T-helper 17 cell (primary cell): ENCODE measurements at regions not wholly inside any gene's neighbourhood (a gene's known extent, or its start where the extent isn't known, plus 50 kb on each side); places are given as distances from the start of the nearest gene placed in this dataset.

Experiments used
- ATAC-seq: fragments of 150-1000 bp; cut with Tn5 transposase; 2 replicates; pipeline ENCODE4 v1.10.0; 2021; ENCODE audit warnings: mild to moderate bottlenecking, moderate library complexity
- DNase-seq, 3 donors: peaks; one replicate each; pipeline versions ENCODE4 v3.0.0 to v3.0.0-alpha.2; 2020 to 2021
- H3K9me3 ChIP-seq: one replicate; pipeline ENCODE4 v1.7.0; 2013; ENCODE audit warnings: low read length, mild to moderate bottlenecking; ENCODE audit not compliant: control insufficient read depth, poor library complexity, severe bottlenecking
- H3K27ac Mint-ChIP-seq: one replicate; pipeline ENCODE4 v1.8.0; 2022; ENCODE audit warnings: mild to moderate bottlenecking, moderate library complexity, mixed read lengths
- H3K27me3 Mint-ChIP-seq: one replicate; pipeline ENCODE4 v1.8.0; 2022; ENCODE audit warnings: mixed read lengths
- H3K36me3 Mint-ChIP-seq: one replicate; pipeline ENCODE4 v1.8.0; 2022; ENCODE audit warnings: low read depth, mixed read lengths
- H3K4me1 Mint-ChIP-seq: one replicate; pipeline ENCODE4 v1.8.0; 2022; ENCODE audit warnings: mild to moderate bottlenecking, mixed read lengths
- H3K4me3 Mint-ChIP-seq: one replicate; pipeline ENCODE4 v1.8.0; 2022; ENCODE audit warnings: mild to moderate bottlenecking, moderate library complexity, mixed read lengths

DNA sequence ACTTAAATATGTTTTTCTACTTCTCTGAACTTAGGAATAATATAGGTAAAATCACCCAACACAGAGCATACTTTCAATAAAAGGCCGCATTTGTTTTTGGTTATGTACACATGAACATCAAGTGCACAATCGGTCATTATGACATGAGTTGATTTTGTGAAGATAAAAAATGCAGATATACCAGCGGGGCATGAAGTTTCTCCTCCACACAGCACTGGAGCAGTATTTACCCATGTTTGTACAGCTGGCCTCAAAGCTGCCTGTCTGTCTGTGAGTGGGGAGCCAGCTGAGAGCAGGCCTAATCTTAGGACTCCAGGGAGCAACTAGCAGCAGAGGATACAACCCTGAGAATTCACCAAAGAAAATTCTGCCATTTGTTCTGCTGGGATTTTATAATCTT lies 206.5 kb downstream of the TPBG start:
- H3K27me3 Mint-ChIP-seq: no peaks in the 10 kb centered on the region
- no peak for DNase-seq
- H3K9me3 ChIP-seq: no peaks in the 10 kb centered on the region
- no peaks in the 10 kb centered on the region for H3K36me3 Mint-ChIP-seq
- no peaks in the 10 kb centered on the region for H3K4me1 Mint-ChIP-seq
- ATAC-seq: no peak
- no peak overlapping the region for H3K27ac Mint-ChIP-seq
- H3K4me3 Mint-ChIP-seq: no peak overlapping the region

DNA sequence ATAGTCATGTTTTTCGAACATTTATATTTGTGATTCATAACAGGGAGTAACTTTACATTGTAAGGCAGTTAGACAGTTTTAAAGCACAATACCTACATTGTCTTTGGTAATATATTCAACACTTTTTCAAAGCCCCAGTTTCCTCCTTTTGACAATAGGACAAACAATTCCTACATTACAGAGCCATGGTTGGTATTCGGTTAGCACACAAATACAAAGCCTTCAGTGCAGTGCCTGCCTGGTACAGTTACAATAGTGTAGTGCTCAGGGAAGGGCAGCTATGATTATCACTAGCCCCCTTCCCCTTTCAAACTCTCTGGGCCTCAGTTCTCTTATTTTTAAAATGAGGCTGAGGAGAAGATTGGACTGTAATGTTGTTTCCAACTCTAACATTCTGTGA lies 207.8 kb downstream of the TPBG start:
- no peak overlapping the region for H3K4me3 Mint-ChIP-seq
- no peak overlapping the region for H3K27ac Mint-ChIP-seq
- H3K4me1 Mint-ChIP-seq: no peaks in the 10 kb centered on the region
- H3K36me3 Mint-ChIP-seq: no peaks in the 10 kb centered on the region
- H3K9me3 ChIP-seq: no peaks in the 10 kb centered on the region
- H3K27me3 Mint-ChIP-seq: no peaks in the 10 kb centered on the region
- ATAC-seq (no peak), DNase-seq (no peak)

DNA sequence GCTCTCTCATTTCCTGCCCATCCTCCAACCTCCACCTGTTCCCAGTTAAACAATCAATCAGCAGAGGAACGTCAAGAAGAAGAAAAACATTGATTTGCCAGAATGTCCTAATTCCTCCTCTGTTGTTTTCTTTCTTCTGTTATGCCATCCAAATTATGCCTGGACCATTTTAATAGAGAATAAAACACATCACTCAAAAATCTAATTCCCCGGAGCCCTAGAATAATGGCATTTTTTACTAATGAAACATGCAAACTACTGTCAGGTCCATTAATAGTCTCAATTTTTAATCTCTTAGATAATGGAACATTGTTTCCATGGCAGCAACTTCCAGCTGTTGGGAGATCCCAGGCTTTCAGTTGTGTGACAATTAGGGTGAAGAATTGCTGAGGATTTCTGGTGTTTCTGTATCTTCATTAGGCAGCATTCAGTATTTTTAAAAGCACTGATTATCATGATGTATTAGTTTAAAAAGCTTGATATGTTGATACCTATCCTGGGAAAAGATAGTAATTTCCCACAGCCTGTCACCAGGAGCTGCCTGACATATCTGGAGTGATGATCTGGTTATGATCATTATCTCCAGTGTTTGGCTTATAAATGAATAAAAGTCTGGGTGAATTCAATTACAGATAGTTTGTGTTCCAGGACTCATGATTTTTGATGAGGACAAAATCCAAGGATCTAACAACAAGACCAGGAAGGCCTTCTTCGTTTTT lies 209.8 kb downstream of the TPBG start:
- no peaks in the 10 kb centered on the region for H3K9me3 ChIP-seq
- Mint-ChIP-seq H3K27ac (no peak overlapping the region), H3K4me3 (no peak overlapping the region), H3K4me1 (no peaks in the 10 kb centered on the region), H3K27me3 (no peaks in the 10 kb centered on the region), H3K36me3 (no peaks in the 10 kb centered on the region)
- DNase-seq (no peak), ATAC-seq (no peak)

DNA sequence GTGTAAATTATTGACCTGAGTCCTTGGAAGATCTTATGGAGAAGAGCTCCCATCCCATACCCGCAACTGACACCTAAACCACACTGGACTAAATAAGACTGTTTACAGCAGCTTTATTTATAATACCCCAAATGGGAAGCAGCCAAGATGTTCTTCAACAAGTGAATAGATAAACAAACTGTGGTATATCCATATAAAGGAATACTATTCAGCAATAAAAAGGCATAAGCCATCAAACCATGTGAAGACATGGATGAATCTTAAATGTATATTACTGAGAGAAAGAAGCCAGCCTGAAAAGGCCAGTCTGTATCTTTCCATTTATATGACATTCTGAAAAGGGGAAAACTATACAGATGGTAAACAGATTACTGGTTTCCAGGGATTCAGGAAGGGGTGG lies 212.7 kb downstream of the TPBG start:
- Mint-ChIP-seq H3K4me3 (no peak overlapping the region), H3K36me3 (no peaks in the 10 kb centered on the region), H3K4me1 (no peaks in the 10 kb centered on the region), H3K27ac (no peak overlapping the region), H3K27me3 (peaks cover 6% of the 10 kb centered on the region)
- DNase-seq: no peak
- ATAC-seq: no peak
- no peaks in the 10 kb centered on the region for H3K9me3 ChIP-seq

DNA sequence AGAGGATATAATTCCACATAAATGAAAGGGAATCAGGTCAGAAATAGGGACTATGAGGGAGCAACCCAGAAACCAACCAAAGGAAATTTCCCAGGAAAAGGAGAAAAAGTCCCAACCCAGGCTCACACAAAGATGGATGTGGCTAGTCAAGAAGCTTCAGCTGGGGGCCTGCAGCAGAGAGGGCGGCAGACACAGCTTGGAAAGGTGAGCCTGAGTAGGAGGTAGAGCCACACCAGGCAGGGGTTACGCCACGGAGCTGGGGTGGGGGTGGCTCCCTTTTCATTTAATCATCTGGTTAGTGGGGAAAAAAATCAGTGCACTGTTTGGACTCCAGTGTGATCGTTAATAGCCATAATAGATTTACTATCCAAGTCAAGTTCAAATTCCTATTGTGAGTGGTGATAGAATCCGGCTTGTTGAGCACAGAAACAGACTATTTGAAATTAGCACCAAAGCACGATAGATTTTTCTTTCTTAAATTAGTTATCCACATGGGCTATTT lies 220.6 kb downstream of the TPBG start:
- DNase-seq: no peak
- Mint-ChIP-seq H3K36me3 (no peaks in the 10 kb centered on the region), H3K27me3 (peaks cover 45% of the 10 kb centered on the region), H3K4me3 (no peak overlapping the region), H3K4me1 (peaks cover 8% of the 10 kb centered on the region), H3K27ac (no peak overlapping the region)
- no peak for ATAC-seq
- no peaks in the 10 kb centered on the region for H3K9me3 ChIP-seq

DNA sequence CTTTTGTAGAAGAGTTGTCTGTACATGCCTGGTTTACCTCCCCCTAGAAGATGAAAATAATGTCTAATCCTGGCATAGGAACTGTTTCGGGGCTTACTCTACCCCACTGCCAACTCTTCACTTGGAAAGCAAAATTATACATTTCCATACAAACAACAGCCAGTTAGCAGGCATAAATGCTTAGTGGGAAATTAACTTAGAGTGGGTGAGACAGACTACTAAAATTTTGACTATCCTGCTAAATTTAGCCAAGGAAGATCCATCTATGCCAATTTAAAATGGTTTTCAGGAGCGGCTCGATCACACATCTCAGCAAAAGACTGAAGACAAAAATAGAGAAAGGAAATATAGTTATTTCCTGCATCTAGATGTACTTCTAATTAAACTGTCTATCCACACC lies 221.2 kb downstream of the TPBG start:
- H3K27ac Mint-ChIP-seq: no peak overlapping the region
- H3K27me3 Mint-ChIP-seq: peaks cover 45% of the 10 kb centered on the region
- DNase-seq (no peak), ATAC-seq (no peak)
- no peak overlapping the region for H3K4me3 Mint-ChIP-seq
- no peaks in the 10 kb centered on the region for H3K36me3 Mint-ChIP-seq
- peaks cover 12% of the 10 kb centered on the region for H3K4me1 Mint-ChIP-seq
- no peaks in the 10 kb centered on the region for H3K9me3 ChIP-seq

DNA sequence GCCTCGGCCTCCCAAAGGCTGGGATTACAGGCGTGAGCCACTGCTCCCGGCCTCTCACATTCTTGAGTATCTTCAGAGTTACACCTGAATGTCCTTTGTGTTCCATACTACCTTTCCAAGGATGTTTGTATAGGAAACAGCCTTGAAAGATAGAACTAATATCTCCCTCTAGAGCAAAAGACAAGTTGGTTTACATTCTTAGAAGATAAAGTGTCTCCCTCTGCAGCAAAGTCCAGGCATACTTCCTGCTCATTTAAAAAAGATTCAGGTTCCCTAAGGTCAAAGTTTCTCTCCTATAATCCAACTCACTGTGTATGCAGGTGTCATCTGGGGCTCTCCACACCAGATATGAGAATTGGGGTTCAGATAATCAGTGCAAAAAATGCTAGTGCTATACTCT lies 224.4 kb downstream of the TPBG start:
- ATAC-seq (no peak), DNase-seq (no peak)
- Mint-ChIP-seq H3K4me1 (peaks cover 12% of the 10 kb centered on the region), H3K27me3 (peaks cover 27% of the 10 kb centered on the region), H3K36me3 (no peaks in the 10 kb centered on the region), H3K27ac (no peak overlapping the region), H3K4me3 (no peak overlapping the region)
- H3K9me3 ChIP-seq: no peaks in the 10 kb centered on the region

DNA sequence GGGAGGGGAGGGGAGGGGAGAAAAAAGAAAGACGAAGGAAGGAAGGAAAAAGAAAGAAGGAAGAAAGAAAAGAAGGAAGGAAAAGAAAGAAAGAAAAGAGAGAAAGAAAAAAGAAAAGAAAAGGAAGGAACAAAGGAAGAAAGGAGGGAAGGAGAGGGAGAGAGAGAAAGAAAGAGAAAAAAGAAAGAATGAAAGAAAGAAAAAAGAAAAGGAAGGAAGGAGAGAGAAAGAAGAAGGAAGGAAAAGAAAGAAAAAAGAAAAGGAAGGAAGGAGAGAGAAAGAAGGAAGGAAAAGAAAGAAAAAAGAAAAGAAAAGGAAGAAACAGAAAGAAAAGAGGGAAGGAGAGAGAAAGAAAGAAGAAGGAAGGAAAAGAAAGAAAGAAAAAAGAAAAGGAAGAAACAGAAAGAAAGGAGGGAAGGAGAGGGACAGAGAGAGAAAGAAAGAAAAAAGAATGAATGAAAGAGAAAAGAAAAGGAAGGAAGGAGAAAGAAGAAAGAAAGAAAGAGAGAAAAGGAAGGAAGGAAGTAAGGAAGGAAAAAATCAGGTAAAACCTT lies 225.3 kb downstream of the TPBG start:
- Mint-ChIP-seq H3K27me3 (peaks cover 18% of the 10 kb centered on the region), H3K27ac (no peak overlapping the region)

DNA sequence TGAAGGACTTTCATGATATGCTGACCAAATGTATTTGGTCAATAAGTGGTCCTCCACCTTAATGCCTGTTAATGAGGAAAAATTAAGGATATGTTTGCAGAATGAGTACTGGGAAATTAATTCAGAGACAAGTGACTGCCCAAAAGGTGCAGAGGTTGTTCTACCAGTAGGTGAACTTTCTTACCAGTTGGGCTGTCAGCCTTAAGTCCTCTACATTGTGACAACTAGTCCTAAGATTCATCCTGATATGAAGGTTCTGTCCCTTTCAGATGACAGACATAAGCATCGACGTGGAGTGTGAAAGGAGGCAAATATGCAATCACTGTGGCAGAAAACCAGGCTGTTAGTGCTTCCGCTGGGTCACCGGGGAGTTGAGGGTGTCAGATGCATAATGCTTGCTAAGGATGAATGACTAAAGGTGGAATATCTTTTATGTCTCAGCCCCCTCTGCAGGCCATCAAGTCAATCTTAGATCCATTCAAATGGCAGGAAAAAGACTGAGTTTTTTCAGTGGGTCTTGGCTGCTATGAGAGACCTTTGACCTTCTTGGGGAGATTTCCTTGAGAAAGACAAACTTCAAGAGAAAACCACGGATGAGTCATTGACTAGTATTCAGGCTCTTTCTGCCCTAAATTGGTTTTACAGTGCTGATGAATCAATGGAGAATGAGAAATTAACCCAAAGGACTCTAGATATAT lies 226.0 kb downstream of the TPBG start:
- Mint-ChIP-seq H3K36me3 (no peaks in the 10 kb centered on the region), H3K4me3 (no peak overlapping the region)

More for the DNA sequence above, 225.3 kb downstream of the TPBG start:
- no peak for ATAC-seq
- Mint-ChIP-seq H3K36me3 (no peaks in the 10 kb centered on the region), H3K4me3 (no peak overlapping the region), H3K4me1 (peaks cover 12% of the 10 kb centered on the region)
- no peaks in the 10 kb centered on the region for H3K9me3 ChIP-seq
- no peak for DNase-seq

DNA sequence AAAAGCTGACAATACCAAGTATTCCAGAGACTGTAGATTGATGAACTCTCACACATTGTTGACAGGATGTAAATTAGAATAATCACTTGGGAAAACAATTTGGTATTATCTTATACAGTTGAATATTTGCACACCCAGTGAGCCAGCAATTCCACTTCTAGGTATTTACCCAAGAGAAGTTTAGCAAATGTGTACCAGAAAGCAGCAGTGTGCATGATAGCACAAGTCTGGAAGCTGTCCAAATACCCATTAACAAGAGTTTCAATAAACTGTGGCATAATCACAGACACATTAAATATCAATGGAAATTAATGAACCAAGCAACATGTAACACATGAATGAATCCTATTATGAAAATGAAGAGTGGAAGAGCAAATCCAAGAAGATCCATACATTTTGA lies 233.6 kb downstream of the TPBG start:
- DNase-seq (no peak), ATAC-seq (no peak)
- Mint-ChIP-seq H3K36me3 (no peaks in the 10 kb centered on the region), H3K27me3 (peaks cover 4% of the 10 kb centered on the region), H3K27ac (no peak overlapping the region), H3K4me3 (peak overlapping the region; percentile 49), H3K4me1 (no peaks in the 10 kb centered on the region)
- H3K9me3 ChIP-seq: no peaks in the 10 kb centered on the region

More for the DNA sequence above, 226.0 kb downstream of the TPBG start:
- no peak overlapping the region for H3K27ac Mint-ChIP-seq
- H3K27me3 Mint-ChIP-seq: peaks cover 11% of the 10 kb centered on the region
- H3K9me3 ChIP-seq: no peaks in the 10 kb centered on the region
- ATAC-seq (peak; percentile 48), DNase-seq (no peak)
- H3K4me1 Mint-ChIP-seq: peaks cover 12% of the 10 kb centered on the region

DNA sequence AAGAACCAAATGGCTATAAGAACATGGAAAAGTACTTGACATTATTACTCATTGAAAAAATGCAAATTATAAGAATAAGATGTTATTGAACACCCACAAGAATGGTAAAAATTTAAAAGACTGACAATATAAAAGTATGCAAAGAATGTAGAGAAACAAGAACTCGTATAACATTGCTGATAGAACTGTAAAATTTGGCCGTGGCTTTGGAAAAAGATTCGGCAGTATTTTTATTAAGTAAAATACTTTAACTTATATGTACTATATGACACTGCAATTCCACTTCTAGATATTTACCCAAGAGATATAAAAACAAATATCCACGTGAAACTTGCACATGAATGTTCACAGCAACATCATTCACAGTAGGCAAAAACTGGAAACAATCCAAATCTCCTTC lies 239.2 kb downstream of the TPBG start:
- DNase-seq: no peak
- H3K4me3 Mint-ChIP-seq: no peak overlapping the region
- H3K27me3 Mint-ChIP-seq: peaks cover 8% of the 10 kb centered on the region
- no peaks in the 10 kb centered on the region for H3K9me3 ChIP-seq
- no peaks in the 10 kb centered on the region for H3K36me3 Mint-ChIP-seq
- H3K27ac Mint-ChIP-seq: no peak overlapping the region
- no peaks in the 10 kb centered on the region for H3K4me1 Mint-ChIP-seq
- no peak for ATAC-seq

DNA sequence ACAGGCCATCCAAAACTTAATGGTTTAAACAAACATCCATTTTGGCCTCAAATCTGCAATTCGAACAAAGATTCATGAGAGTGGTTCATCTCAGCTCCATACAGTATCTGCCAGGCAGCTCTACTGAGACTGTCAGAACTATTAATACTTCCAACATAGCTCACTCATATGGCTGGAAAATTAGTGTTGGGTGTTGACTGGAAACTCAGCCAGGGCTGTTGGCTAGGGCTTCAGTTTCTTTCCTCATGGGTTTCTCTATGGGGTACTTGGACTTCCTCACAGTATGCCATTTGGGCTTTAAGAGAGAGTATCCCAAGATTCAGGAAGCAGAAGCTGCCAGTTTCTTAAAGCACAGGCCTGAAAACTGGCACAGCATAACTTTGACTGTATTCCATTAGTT lies 240.3 kb downstream of the TPBG start:
- Mint-ChIP-seq H3K36me3 (no peaks in the 10 kb centered on the region), H3K27ac (no peak overlapping the region), H3K27me3 (peaks cover 8% of the 10 kb centered on the region), H3K4me3 (no peak overlapping the region), H3K4me1 (no peaks in the 10 kb centered on the region)
- ATAC-seq: no peak
- DNase-seq: no peak
- no peaks in the 10 kb centered on the region for H3K9me3 ChIP-seq

DNA sequence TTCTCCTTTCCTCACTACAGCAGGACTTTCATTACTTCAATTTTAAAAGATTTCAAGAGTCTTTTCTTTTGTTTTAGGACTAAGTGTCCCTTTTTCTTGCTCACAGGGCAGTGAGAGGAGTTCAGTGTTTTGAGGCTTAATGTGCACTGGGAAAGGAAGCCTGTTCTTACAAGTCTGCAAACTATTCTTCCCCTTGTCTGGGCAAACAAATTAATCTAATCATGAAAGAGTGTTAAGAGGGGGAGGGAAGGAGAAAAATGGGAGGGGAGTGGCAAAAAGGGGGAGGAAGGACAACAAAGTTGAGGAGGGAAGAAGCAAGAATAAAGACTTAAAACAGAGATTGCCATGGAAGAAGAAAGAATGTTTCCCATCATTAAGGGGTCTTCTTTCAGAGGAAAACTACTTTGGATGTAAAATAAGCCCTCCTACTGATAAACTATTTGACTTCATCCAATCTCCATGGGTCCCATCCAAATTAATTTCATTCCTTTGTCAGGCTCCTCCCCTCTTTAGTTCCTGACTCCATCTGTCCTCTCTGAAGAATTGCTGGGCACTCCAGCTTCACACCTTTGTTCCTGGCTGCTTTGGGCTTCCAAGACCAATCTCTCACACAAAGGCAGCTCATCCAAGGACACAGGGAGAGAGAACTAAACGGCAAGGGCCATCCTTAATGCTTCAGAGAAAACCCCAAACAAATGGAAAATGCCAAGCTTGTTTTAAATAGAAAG lies 244.5 kb downstream of the TPBG start:
- no peaks in the 10 kb centered on the region for H3K9me3 ChIP-seq
- Mint-ChIP-seq H3K4me1 (no peaks in the 10 kb centered on the region), H3K27ac (no peak overlapping the region), H3K36me3 (no peaks in the 10 kb centered on the region), H3K4me3 (no peak overlapping the region), H3K27me3 (peaks cover 31% of the 10 kb centered on the region)
- ATAC-seq (no peak), DNase-seq (no peak)
